ENCODE measurements at regions not wholly inside any gene's neighbourhood (a gene's known extent, or its start where the extent isn't known, plus 50 kb on each side); places are given as distances from the start of the nearest gene placed in this dataset.

DNA sequence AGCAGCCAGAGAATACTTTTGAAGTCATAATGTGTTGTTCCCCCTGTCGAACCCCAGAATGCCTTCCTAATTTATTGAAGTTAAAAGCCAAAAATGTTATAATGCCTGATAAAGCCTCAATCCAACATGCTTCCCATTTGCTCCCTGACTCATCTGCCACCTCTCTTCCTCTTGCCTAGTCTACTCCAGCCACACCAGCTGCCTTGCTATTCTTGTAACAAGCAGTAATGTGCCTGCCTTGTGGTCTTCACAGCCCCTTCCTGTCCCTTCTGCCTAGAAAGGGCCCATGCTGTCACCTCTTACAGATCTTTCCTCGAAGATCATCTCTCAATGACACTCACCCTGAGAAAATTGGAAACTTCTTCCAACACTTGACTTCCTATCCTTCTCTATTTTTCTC is 231.6 kb upstream of the CDH2 start:
- TF ChIP-seq, protein P1, sequence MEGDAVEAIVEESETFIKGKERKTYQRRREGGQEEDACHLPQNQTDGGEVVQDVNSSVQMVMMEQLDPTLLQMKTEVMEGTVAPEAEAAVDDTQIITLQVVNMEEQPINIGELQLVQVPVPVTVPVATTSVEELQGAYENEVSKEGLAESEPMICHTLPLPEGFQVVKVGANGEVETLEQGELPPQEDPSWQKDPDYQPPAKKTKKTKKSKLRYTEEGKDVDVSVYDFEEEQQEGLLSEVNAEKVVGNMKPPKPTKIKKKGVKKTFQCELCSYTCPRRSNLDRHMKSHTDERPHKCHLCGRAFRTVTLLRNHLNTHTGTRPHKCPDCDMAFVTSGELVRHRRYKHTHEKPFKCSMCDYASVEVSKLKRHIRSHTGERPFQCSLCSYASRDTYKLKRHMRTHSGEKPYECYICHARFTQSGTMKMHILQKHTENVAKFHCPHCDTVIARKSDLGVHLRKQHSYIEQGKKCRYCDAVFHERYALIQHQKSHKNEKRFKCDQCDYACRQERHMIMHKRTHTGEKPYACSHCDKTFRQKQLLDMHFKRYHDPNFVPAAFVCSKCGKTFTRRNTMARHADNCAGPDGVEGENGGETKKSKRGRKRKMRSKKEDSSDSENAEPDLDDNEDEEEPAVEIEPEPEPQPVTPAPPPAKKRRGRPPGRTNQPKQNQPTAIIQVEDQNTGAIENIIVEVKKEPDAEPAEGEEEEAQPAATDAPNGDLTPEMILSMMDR (IDR thresholded peaks at IDR 0.05; ENCODE audit: insufficient read depth, low read depth, low read length, missing control alignments) = no peak
- DNase-seq (ENCODE audit: low read depth) = no peak

GRCh38 chr18:28407681-28408080 is 230.8 kb upstream of the CDH2 start:
- TF ChIP-seq, protein P1 (IDR thresholded peaks at IDR 0.05; ENCODE audit: insufficient read depth, low read depth, low read length, missing control alignments) = no peak
- DNase-seq (ENCODE audit: low read depth) = no peak
- H3K4me3 ChIP-seq (ENCODE audit: low read depth, low read length) = no peak overlapping the region

More for the DNA sequence above, 231.6 kb upstream of the CDH2 start:
- H3K4me3 ChIP-seq (ENCODE audit: low read depth, low read length) = no peak overlapping the region

DNA sequence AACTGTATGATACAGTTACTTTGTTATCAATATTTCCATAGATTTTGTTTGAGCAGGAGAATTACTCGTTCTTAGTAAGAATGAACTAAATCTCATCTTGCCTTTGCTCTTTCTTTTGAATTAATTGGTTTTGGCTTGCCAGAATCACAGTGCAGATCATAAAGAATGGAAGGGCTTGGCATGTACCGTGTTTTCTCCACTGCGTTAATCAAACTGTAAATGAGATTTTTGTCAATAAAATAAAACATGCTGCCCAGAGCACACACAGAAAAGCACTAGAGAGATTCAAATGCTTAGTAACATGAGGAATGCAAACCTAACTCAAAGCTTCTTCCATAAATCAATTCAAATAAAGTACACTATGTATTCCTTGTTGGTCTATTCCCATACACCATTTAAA is 229.6 kb upstream of the CDH2 start:
- H3K4me3 ChIP-seq (ENCODE audit: low read depth, low read length) = no peak overlapping the region
- TF ChIP-seq, protein P1 (IDR thresholded peaks at IDR 0.05; ENCODE audit: insufficient read depth, low read depth, low read length, missing control alignments) = no peak
- DNase-seq (ENCODE audit: low read depth) = no peak

GRCh38 chr18:28404694-28405093 is 227.8 kb upstream of the CDH2 start:
- no peak overlapping the region for H3K4me3 ChIP-seq (ENCODE audit: low read depth, low read length)
- TF ChIP-seq, protein P1 (IDR thresholded peaks at IDR 0.05; ENCODE audit: insufficient read depth, low read depth, low read length, missing control alignments) = no peak
- DNase-seq (ENCODE audit: low read depth) = no peak

DNA sequence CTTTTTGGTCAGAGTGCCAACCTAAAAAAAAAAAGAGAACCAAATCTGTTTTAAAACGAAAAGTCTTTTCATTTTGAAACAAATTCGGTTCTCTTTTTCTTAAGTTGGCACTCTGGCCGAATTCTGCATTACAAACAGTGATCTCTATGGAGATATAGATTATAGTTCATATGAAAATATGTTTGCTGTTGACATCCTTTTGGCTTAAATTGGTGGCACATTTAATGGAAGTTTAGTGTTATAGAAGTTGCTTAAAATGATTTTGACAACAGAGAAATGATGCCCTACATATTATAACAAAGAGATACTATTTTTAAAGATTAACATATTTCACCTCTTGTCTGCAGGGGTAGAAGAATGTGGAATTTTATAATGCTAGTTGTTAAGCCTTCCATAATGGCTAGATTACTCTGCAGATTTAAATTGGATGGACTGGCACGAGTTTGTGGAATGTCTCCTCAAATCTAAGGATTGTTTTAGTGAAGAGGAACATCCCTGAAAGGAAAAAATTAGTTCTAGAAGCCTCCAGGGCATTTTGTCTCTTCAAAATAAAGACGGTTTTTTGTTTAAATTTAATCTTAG is 222.9 kb upstream of the CDH2 start:
- no peak for DNase-seq (ENCODE audit: low read depth)
- TF ChIP-seq, protein P1 (IDR thresholded peaks at IDR 0.05; ENCODE audit: insufficient read depth, low read depth, low read length, missing control alignments) = no peak
- no peak overlapping the region for H3K4me3 ChIP-seq (ENCODE audit: low read depth, low read length)

DNA sequence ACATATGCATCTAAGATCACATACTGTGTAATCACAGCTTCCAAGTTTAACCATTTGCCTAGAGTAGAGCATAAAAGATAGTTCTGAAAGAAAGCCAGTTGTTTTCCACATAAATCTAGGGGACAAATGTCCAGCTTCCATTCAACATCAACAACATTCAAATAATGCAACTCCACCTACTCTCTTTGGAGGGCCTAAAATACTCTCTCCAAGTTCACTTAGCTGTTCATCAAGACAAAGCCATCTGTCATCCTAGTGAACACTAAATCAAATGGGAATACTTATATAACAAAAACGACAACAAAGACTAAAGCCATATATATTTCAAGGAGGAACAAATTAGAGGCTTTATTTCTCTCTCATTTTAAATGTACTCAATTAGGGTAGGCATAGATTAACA is 221.5 kb upstream of the CDH2 start:
- TF ChIP-seq, protein P1 (IDR thresholded peaks at IDR 0.05; ENCODE audit: insufficient read depth, low read depth, low read length, missing control alignments) = no peak
- DNase-seq (ENCODE audit: low read depth) = no peak
- no peak overlapping the region for H3K4me3 ChIP-seq (ENCODE audit: low read depth, low read length)

DNA sequence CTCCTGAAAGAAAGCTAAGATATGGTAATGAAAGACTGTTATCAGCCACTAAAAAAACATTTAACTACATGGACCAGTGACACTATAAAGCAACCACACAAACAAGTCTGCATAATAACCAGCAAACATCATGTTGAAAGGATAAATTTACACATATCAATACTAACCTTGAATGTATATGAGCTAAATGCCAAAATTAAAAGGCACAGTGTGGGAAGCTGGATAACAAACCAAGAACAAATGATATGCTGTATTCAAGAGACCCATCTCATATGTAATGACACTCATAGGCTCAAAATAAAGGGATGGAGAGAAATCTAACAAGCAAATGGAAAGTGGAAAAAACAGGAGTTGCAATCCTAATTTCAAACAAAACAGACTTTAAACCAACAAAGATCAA is 213.1 kb upstream of the CDH2 start:
- TF ChIP-seq, protein P1 (IDR thresholded peaks at IDR 0.05; ENCODE audit: insufficient read depth, low read depth, low read length, missing control alignments) = no peak
- H3K4me3 ChIP-seq (ENCODE audit: low read depth, low read length) = no peak overlapping the region
- no peak for DNase-seq (ENCODE audit: low read depth)

Measured in GM12865 (cell line).